Fibroblast of pulmonary artery (primary cell): ENCODE measurements at regions not wholly inside any gene's neighbourhood (a gene's known extent, or its start where the extent isn't known, plus 50 kb on each side); places are given as distances from the start of the nearest gene placed in this dataset.

Experiments
- DNase-seq: peaks from one replicate; pipeline ENCODE4 v3.0.0-alpha.2; 2010; ENCODE audit warnings: low read depth
- H3K4me3 ChIP-seq: replicated peaks from 2 replicates; pipeline ENCODE4 v1.5.1; 2011; ENCODE audit warnings: low read depth, mild to moderate bottlenecking, control low read depth, low read length, moderate library complexity
- CTCF ChIP-seq: IDR thresholded peaks from 2 replicates; pipeline ENCODE4 v1.5.1; 2011; ENCODE audit warnings: mild to moderate bottlenecking, control low read depth, low read length, inconsistent platforms; ENCODE audit errors: missing control alignments

GRCh38 chr6:56349194-56349593 lies 101.8 kb upstream of the COL21A1 start:
- no peak for TF ChIP-seq CTCF
- DNase-seq: no peak
- no peak overlapping the region for H3K4me3 ChIP-seq

- no peak for DNase-seq
- no peak for TF ChIP-seq CTCF
- H3K4me3 ChIP-seq: no peak overlapping the region
These were observed 101.2 kb upstream of the COL21A1 start for GRCh38 chr6:56348578-56348977.

GRCh38 chr6:56347526-56347925 lies 100.1 kb upstream of the COL21A1 start:
- no peak overlapping the region for H3K4me3 ChIP-seq
- no peak for TF ChIP-seq CTCF
- no peak for DNase-seq

- no peak overlapping the region for H3K4me3 ChIP-seq
- no peak for DNase-seq
- TF ChIP-seq CTCF: no peak
These were observed 99.6 kb upstream of the COL21A1 start for GRCh38 chr6:56346958-56347357.

- H3K4me3 ChIP-seq: no peak overlapping the region
- no peak for DNase-seq
- no peak for TF ChIP-seq CTCF
These were observed 98.1 kb upstream of the COL21A1 start for GRCh38 chr6:56345376-56345995.

GRCh38 chr6:56343295-56343694 lies 95.9 kb upstream of the COL21A1 start:
- no peak for DNase-seq
- no peak for TF ChIP-seq CTCF
- H3K4me3 ChIP-seq: no peak overlapping the region

- no peak overlapping the region for H3K4me3 ChIP-seq
- no peak for TF ChIP-seq CTCF
- DNase-seq: no peak
These were observed 92.1 kb upstream of the COL21A1 start for GRCh38 chr6:56339524-56339923.
